Fibroblast of lung (primary cell): ENCODE measurements at regions not wholly inside any gene's neighbourhood (a gene's known extent, or its start where the extent isn't known, plus 50 kb on each side); places are given as distances from the start of the nearest gene placed in this dataset.
"Not testable (repeated sequence)": the region's sequence is repeated elsewhere in the genome, so short reads cannot be mapped to it uniquely, and the experiment has no call there.

Experiments used
- DNase-seq, 2 donors: peaks; one replicate each; pipeline versions ENCODE4 v3.0.0 to v3.0.0-alpha.2; 2010; ENCODE audit warnings: low read depth in 2 of 2
- H2AFZ ChIP-seq: 2 replicates; pipeline ENCODE4 v1.5.1; 2012; ENCODE audit warnings: low read length, control low read depth, inconsistent platforms
- H3K27ac ChIP-seq: 2 replicates; pipeline ENCODE4 v1.5.1; 2011; ENCODE audit warnings: low read length, control low read depth; ENCODE audit not compliant: insufficient read depth
- H3K27me3 ChIP-seq: 2 replicates; pipeline ENCODE4 v1.5.1; 2011; ENCODE audit warnings: mild to moderate bottlenecking, low read length; ENCODE audit not compliant: control insufficient read depth, insufficient read depth
- H3K36me3 ChIP-seq: 2 replicates; pipeline ENCODE4 v1.5.1; 2011; ENCODE audit warnings: low read length; ENCODE audit not compliant: control insufficient read depth, insufficient read depth
- H3K4me1 ChIP-seq: 2 replicates; pipeline ENCODE4 v1.5.1; 2011; ENCODE audit warnings: low read length; ENCODE audit not compliant: control insufficient read depth, insufficient read depth; ENCODE audit errors: extremely low read depth
- H3K4me2 ChIP-seq: 2 replicates; pipeline ENCODE4 v1.5.1; 2011; ENCODE audit warnings: low read length, control low read depth; ENCODE audit not compliant: insufficient read depth; ENCODE audit errors: extremely low read depth
- H3K4me3 ChIP-seq, 4 experiments: fragments of 200-600 bp in 1 of 4; sonication (generic) in 1 of 4; replicated peaks in 1 of 4; 2 replicates each; pipeline ENCODE4 v1.5.1; 2011 to 2016; ENCODE audit warnings: low read length in 4 of 4, low read depth in 3 of 4, mild to moderate bottlenecking in 3 of 4, control low read depth in 2 of 4, inconsistent platforms in 1 of 4, mixed read lengths in 1 of 4; ENCODE audit not compliant: insufficient read depth in 1 of 4; ENCODE audit errors: control extremely low read depth in 1 of 4
- H3K79me2 ChIP-seq: 2 replicates; pipeline ENCODE4 v1.5.1; 2012; ENCODE audit warnings: mild to moderate bottlenecking, low read length, inconsistent platforms; ENCODE audit not compliant: control insufficient read depth, insufficient read depth
- H3K9ac ChIP-seq: 2 replicates; pipeline ENCODE4 v1.5.1; 2011; ENCODE audit warnings: mild to moderate bottlenecking, low read length, control low read depth; ENCODE audit not compliant: insufficient read depth
- H3K9me3 ChIP-seq: 2 replicates; pipeline ENCODE4 v1.5.1; 2012; ENCODE audit warnings: low read depth, low read length; ENCODE audit not compliant: control insufficient read depth, insufficient read depth
- H4K20me1 ChIP-seq: 2 replicates; pipeline ENCODE4 v1.5.1; 2011; ENCODE audit warnings: low read length; ENCODE audit not compliant: control insufficient read depth, insufficient read depth; ENCODE audit errors: extremely low read depth

DNA sequence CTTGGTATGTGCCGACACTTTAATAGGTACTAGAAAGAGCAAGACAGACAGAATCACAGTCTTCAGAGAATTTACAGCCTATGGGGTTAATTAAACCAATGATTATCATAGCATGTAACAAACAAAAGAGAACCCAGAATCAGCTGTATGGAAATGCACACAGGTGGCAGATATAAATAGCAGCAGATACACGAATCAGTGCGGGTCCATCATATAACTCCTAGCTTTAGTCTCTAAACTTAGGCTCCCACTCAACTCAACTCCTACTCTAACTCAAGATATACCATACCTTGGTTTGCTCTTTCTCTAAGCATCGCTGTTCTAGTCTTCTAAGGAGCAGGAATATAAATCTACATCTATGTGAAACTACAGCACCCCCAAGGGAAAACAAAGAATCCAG is 132.0 kb upstream of the NBPF26 start:
- H3K27ac ChIP-seq, H3K79me2 ChIP-seq, H3K4me1 ChIP-seq, H3K9me3 ChIP-seq, H3K9ac ChIP-seq, H2AFZ ChIP-seq, H3K4me3 ChIP-seq, H4K20me1 ChIP-seq, H3K4me2 ChIP-seq, DNase-seq, H3K27me3 ChIP-seq, H3K36me3 ChIP-seq: not testable (repeated sequence)

DNA sequence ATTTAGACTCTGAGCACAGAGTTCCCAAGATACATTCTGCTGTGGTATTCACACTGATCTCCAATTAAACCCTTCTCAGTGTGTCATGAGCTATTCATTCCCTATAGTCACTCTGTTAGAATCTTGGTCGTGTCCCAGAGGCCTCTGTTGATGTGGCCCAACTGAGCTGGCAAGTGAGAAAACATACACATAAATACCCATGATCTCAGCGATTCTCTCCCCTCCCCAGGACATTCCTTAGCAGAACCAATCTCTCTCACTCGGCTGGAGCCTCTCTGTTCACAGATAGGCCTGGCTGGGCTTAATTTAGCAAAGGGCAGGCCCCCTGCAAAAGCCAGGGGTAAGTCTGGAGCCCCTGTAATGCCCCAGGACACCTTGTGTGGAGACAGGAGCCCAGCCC is 130.8 kb upstream of the NBPF26 start:
- not testable (repeated sequence) for H3K27me3 ChIP-seq, H3K9me3 ChIP-seq, H3K79me2 ChIP-seq, H3K4me1 ChIP-seq, H4K20me1 ChIP-seq, H3K9ac ChIP-seq, H3K4me2 ChIP-seq, H3K27ac ChIP-seq, H2AFZ ChIP-seq, DNase-seq, H3K4me3 ChIP-seq, H3K36me3 ChIP-seq

DNA sequence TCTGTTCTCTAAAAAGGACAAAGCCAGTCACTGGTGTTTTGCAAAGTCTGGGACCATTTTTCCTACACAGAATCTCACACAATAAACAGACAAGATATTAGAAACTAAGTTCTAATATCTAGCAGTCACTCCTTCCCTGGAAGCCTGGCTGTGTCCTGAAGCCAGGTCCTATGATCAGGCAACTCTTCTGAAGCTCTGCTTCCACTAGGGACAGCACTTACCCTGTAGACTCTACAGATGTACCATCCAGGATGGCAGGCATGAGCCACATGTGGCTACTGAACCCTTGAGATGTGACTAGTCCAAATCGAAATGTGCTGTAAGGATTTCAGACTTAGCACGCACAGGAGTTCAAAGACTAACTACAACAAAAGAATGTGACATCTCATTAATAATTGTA is 130.1 kb upstream of the NBPF26 start:
- H3K36me3 ChIP-seq, H3K27me3 ChIP-seq, H3K27ac ChIP-seq, H3K4me2 ChIP-seq, H3K9me3 ChIP-seq, H2AFZ ChIP-seq, H3K79me2 ChIP-seq, H4K20me1 ChIP-seq, H3K4me1 ChIP-seq, DNase-seq, H3K9ac ChIP-seq, H3K4me3 ChIP-seq: not testable (repeated sequence)

DNA sequence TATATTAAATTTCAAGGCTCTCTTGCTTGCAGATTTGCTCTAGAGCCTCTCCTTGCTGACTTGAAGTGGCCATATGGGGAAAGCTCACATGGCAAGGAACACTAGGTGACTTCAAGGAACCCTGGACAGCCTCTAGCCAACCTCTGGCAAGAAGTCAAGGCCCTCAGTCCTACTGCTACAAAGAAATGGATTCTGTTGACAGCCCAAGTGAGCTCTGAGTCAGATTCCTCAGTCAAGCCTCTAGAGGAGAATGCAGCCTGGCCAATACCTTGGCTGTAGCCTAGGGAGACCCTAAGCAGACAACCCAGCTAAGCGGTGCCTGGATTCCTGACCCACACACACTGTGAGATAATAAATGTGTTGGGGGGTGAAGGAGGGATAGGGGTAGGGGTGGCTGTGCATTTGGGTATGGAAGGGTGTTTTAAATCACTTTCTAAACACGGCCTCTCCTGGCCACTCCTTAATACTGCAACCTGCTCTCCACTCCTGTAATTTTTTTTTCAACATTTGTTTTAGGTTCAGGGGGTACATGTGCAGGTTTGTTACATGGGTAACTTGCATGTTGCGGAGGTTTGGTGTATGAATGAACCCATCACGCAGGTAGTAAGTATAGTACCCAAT is 125.3 kb upstream of the NBPF26 start:
- not testable (repeated sequence) for H3K27ac ChIP-seq, H3K9ac ChIP-seq, H2AFZ ChIP-seq, H3K4me3 ChIP-seq, H3K27me3 ChIP-seq, H3K4me1 ChIP-seq, H3K9me3 ChIP-seq, H3K79me2 ChIP-seq, DNase-seq, H3K4me2 ChIP-seq, H4K20me1 ChIP-seq, H3K36me3 ChIP-seq

DNA sequence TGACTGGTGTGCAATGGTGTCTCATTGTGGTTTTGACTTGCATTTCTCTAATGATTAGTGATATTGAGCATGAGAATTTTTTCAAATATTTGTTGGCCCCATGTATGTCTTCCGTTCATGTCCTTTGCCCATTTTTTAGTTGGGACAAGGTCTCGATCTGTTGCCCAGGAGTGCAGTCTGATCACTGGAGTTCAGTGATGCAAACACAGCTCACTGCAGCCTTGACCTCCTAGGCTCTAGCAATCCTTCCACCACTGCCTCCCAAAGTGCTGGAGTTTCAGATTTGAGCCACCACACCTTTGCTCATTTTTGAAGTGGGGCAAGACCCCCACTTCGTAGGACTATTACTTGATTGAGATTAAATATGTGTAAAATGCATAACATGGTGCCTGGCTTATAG is 124.2 kb upstream of the NBPF26 start:
- not testable (repeated sequence) for H3K79me2 ChIP-seq, DNase-seq, H3K4me2 ChIP-seq, H3K27ac ChIP-seq, H3K27me3 ChIP-seq, H3K9ac ChIP-seq, H4K20me1 ChIP-seq, H2AFZ ChIP-seq, H3K36me3 ChIP-seq, H3K4me1 ChIP-seq, H3K4me3 ChIP-seq, H3K9me3 ChIP-seq

DNA sequence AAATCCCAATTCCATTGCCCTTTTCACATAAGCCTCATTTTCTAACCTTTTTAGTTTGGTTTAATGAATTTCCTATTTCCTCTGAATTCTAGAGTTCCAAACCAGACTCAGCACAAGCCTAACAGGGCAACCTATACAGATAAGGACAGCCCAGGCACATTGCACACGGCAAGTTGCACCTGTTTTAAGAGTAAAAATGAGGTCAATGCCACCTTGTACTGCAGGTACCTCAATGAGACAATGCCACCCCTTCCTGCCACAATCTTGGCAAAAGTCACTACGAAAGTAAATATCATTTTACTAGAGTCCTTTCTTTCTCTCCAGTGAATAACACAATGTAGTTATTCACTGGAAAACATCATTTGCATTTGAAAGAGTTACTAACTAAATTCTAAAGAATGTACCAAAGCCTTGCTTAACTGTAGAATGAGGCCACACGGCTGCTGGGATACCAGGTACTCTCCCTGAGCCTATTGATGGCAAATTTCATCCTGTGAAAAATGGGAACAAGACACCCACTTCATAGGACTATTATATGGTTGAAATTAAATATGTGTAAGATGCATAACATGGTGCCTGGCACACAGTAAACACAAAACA is 123.2 kb upstream of the NBPF26 start:
- H3K4me2 ChIP-seq, H3K9ac ChIP-seq, H3K79me2 ChIP-seq, H3K9me3 ChIP-seq, H3K36me3 ChIP-seq, H3K4me1 ChIP-seq, H4K20me1 ChIP-seq, H3K4me3 ChIP-seq, H3K27me3 ChIP-seq, H3K27ac ChIP-seq, DNase-seq, H2AFZ ChIP-seq: not testable (repeated sequence)

DNA sequence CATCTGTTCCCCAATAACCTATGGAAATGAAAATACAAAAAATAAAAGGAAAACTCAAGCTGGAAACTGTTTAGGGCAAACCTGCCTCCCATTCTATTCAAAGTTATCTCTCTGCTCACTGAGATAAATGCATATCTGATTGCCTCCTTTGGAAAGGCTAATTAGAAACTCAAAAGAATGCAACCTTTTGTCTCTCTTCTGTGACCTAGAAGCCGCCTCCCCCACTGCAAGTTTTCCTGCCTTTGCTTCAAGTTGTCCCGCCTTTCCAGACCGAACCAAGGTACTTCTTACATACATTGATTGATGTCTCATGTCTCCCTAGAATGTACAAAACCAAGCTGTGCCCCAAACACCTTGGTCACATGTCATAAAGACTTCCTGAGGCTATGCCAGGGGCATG is 115.9 kb upstream of the NBPF26 start:
- H3K9ac ChIP-seq, H3K4me3 ChIP-seq, H2AFZ ChIP-seq, H3K4me2 ChIP-seq, H3K27ac ChIP-seq, H3K27me3 ChIP-seq, H3K36me3 ChIP-seq, H3K9me3 ChIP-seq, H3K4me1 ChIP-seq, DNase-seq, H3K79me2 ChIP-seq, H4K20me1 ChIP-seq: not testable (repeated sequence)
